BE2C (cell line): ENCODE measurements at regions not wholly inside any gene's neighbourhood (a gene's known extent, or its start where the extent isn't known, plus 50 kb on each side); places are given as distances from the start of the nearest gene placed in this dataset.

Experiments used
- DNase-seq: peaks from one replicate; pipeline ENCODE4 v3.0.0-alpha.2; 2020
- H3K27me3 ChIP-seq: fragments of 250-450 bp; sonication (Bioruptor Pico); 2 replicates; pipeline ENCODE4 v1.5.1; 2020; ENCODE audit warnings: mild to moderate bottlenecking
- H3K36me3 ChIP-seq: fragments of 250-450 bp; sonication (Bioruptor Pico); 2 replicates; pipeline ENCODE4 v1.5.1; 2020; ENCODE audit warnings: mild to moderate bottlenecking
- H3K4me1 ChIP-seq: fragments of 250-450 bp; sonication (Bioruptor Pico); 2 replicates; pipeline ENCODE4 v1.5.1; 2020
- H3K4me3 ChIP-seq: 2 replicates; pipeline ENCODE4 v1.5.1; 2011; ENCODE audit warnings: low read depth, low read length
- H3K9me3 ChIP-seq: fragments of 250-450 bp; sonication (Bioruptor Pico); 2 replicates; pipeline ENCODE4 v1.5.1; 2020
- CTCF ChIP-seq: IDR thresholded peaks from 2 replicates; pipeline ENCODE4 v1.5.1; 2012; ENCODE audit warnings: mild to moderate bottlenecking, low read depth, low read length

GRCh38 chr10:25113191-25114035, 61.4 kb upstream of the GPR158 start:
- no peaks in the 10 kb centered on the region for H3K27me3 ChIP-seq
- no peaks in the 10 kb centered on the region for H3K9me3 ChIP-seq
- TF ChIP-seq CTCF = peak; percentile 86
- no peak overlapping the region for H3K4me3 ChIP-seq
- DNase-seq = peak; percentile 77
- H3K4me1 ChIP-seq = no peaks in the 10 kb centered on the region
- no peaks in the 10 kb centered on the region for H3K36me3 ChIP-seq

- Histone ChIP-seq H3K4me3 (no peak overlapping the region), H3K36me3 (no peaks in the 10 kb centered on the region), H3K4me1 (no peaks in the 10 kb centered on the region), H3K27me3 (no peaks in the 10 kb centered on the region), H3K9me3 (no peaks in the 10 kb centered on the region)
- no peak for TF ChIP-seq CTCF
- no peak for DNase-seq
These were observed 60.8 kb upstream of the GPR158 start for GRCh38 chr10:25114036-25114411.

- TF ChIP-seq CTCF = no peak
- Histone ChIP-seq H3K27me3 (no peaks in the 10 kb centered on the region), H3K4me3 (no peak overlapping the region), H3K36me3 (no peaks in the 10 kb centered on the region), H3K9me3 (no peaks in the 10 kb centered on the region), H3K4me1 (no peaks in the 10 kb centered on the region)
- DNase-seq = no peak
These were observed 57.0 kb upstream of the GPR158 start for GRCh38 chr10:25117757-25118156.

- Histone ChIP-seq H3K4me3 (no peak overlapping the region), H3K36me3 (no peaks in the 10 kb centered on the region), H3K4me1 (no peaks in the 10 kb centered on the region), H3K9me3 (no peaks in the 10 kb centered on the region), H3K27me3 (no peaks in the 10 kb centered on the region)
- no peak for DNase-seq
- TF ChIP-seq CTCF = no peak
These were observed 54.6 kb upstream of the GPR158 start for GRCh38 chr10:25120188-25120587.
